ENCODE measurements at regions not wholly inside any gene's neighbourhood (a gene's known extent, or its start where the extent isn't known, plus 50 kb on each side); places are given as distances from the start of the nearest gene placed in this dataset.
A peak's percentile ranks its signal among the peaks of the same experiment; 100 is the strongest.
"Not testable (repeated sequence)": the region's sequence is repeated elsewhere in the genome, so short reads cannot be mapped to it uniquely, and the experiment has no call there.

DNA sequence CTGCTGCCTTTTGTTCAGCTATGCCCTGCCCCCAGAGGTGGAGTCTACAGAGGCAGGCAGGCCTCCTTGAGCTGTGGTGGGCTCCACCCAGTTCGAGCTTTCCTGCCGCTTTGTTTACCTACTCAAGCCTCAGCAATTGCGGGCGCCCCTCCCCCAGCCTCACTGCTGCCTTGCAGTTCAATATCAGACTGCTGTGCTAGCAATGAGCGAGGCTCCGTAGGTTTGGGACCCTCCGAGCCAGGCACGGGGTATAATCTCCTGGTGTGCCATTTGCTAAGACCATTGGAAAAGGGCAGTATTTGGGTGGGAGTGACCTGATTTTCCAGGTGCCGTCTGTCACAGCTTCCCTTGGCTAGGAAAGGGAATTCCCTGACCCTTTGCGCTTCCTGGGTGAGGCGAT lies 51.9 kb downstream of the DIPK2A start:
- not testable (repeated sequence) for H3K9me3 ChIP-seq (ENCODE audit: low read length); H3K9ac ChIP-seq (ENCODE audit: low read length); H3K4me2 ChIP-seq (ENCODE audit: low read depth, low read length, poor library complexity, severe bottlenecking); DNase-seq; H3K27ac ChIP-seq (ENCODE audit: low read length); H4K20me1 ChIP-seq (ENCODE audit: insufficient read depth, low read depth, low read length); H3K79me2 ChIP-seq (ENCODE audit: low read length); H2AFZ ChIP-seq (ENCODE audit: low read length); H3K9me2 ChIP-seq (replicated peaks; ENCODE audit: insufficient read depth, low read length); H3K36me3 ChIP-seq (ENCODE audit: insufficient read depth, low read length); H3K4me3 ChIP-seq (ENCODE audit: low read length); H3K27me3 ChIP-seq (ENCODE audit: low read length)
- peaks cover 12% of the 10 kb centered on the region for H3K4me1 ChIP-seq (ENCODE audit: low read length)

GRCh38 chr3:144028798-144029411 lies 57.3 kb downstream of the DIPK2A start:
- Histone ChIP-seq H3K4me3 (ENCODE audit: low read length) (peak overlapping the region; percentile 29; the same call in 1 of the 2 replicates), H4K20me1 (ENCODE audit: insufficient read depth, low read depth, low read length) (no peaks in the 10 kb centered on the region), H3K79me2 (ENCODE audit: low read length) (no peaks in the 10 kb centered on the region), H3K4me2 (ENCODE audit: low read depth, low read length, poor library complexity, severe bottlenecking) (peak overlapping the region; percentile 68), H3K9me2 (replicated peaks; ENCODE audit: insufficient read depth, low read length) (no peaks in the 10 kb centered on the region), H3K9ac (ENCODE audit: low read length) (peak overlapping the region; percentile 39; the same call in 1 of the 2 replicates), H3K36me3 (ENCODE audit: insufficient read depth, low read length) (no peaks in the 10 kb centered on the region), H2AFZ (ENCODE audit: low read length) (no peak overlapping the region), H3K27me3 (ENCODE audit: low read length) (no peaks in the 10 kb centered on the region), H3K4me1 (ENCODE audit: low read length) (peaks cover 19% of the 10 kb centered on the region), H3K27ac (ENCODE audit: low read length) (peak overlapping the region; percentile 59), H3K9me3 (ENCODE audit: low read length) (no peaks in the 10 kb centered on the region)
- peak; percentile 80 for DNase-seq

DNA sequence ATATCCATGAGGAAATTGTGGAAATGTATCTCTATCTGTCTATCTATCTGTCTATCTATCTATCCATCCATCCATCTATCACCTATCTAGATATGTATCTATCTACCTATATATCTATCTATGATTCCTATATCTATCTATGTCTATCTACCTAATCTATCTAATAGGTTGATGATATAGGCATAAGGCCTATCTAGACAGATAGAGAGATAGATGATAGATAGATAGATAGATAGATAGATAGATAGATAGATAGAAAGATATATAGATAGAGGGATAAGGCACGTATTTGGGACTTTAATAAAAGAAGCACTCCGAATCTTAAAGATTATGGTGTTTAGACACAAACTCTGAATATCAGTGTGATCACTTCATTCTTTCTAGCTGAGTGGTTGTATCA lies 58.1 kb downstream of the DIPK2A start:
- no peaks in the 10 kb centered on the region for H3K9me2 ChIP-seq (replicated peaks; ENCODE audit: insufficient read depth, low read length)
- H3K9me3 ChIP-seq (ENCODE audit: low read length): no peaks in the 10 kb centered on the region
- no peaks in the 10 kb centered on the region for H3K27me3 ChIP-seq (ENCODE audit: low read length)
- no peak for DNase-seq
- no peak overlapping the region for H3K27ac ChIP-seq (ENCODE audit: low read length)
- H3K4me1 ChIP-seq (ENCODE audit: low read length): peaks cover 19% of the 10 kb centered on the region
- H4K20me1 ChIP-seq (ENCODE audit: insufficient read depth, low read depth, low read length): 0 out of 2 replicates have a peak, but pooled peaks cover 1% of the 10 kb centered on the region
- H3K36me3 ChIP-seq (ENCODE audit: insufficient read depth, low read length): no peaks in the 10 kb centered on the region
- no peak overlapping the region for H3K9ac ChIP-seq (ENCODE audit: low read length)
- H3K4me2 ChIP-seq (ENCODE audit: low read depth, low read length, poor library complexity, severe bottlenecking): no peak overlapping the region
- no peak overlapping the region for H2AFZ ChIP-seq (ENCODE audit: low read length)
- no peak overlapping the region for H3K4me3 ChIP-seq (ENCODE audit: low read length)
- H3K79me2 ChIP-seq (ENCODE audit: low read length): no peaks in the 10 kb centered on the region

GRCh38 chr3:144031938-144032337 lies 60.3 kb downstream of the DIPK2A start:
- Histone ChIP-seq H3K4me1 (ENCODE audit: low read length) (peaks cover 19% of the 10 kb centered on the region), H3K9me3 (ENCODE audit: low read length) (no peaks in the 10 kb centered on the region), H3K27ac (ENCODE audit: low read length) (no peak overlapping the region), H3K4me3 (ENCODE audit: low read length) (no peak overlapping the region), H3K27me3 (ENCODE audit: low read length) (no peaks in the 10 kb centered on the region), H3K9ac (ENCODE audit: low read length) (no peak overlapping the region), H4K20me1 (ENCODE audit: insufficient read depth, low read depth, low read length) (peaks cover 7% of the 10 kb centered on the region; the same call in 1 of the 2 replicates), H3K4me2 (ENCODE audit: low read depth, low read length, poor library complexity, severe bottlenecking) (no peak overlapping the region), H3K79me2 (ENCODE audit: low read length) (no peaks in the 10 kb centered on the region), H2AFZ (ENCODE audit: low read length) (no peak overlapping the region), H3K9me2 (replicated peaks; ENCODE audit: insufficient read depth, low read length) (no peaks in the 10 kb centered on the region), H3K36me3 (ENCODE audit: insufficient read depth, low read length) (no peaks in the 10 kb centered on the region)
- no peak for DNase-seq

DNA sequence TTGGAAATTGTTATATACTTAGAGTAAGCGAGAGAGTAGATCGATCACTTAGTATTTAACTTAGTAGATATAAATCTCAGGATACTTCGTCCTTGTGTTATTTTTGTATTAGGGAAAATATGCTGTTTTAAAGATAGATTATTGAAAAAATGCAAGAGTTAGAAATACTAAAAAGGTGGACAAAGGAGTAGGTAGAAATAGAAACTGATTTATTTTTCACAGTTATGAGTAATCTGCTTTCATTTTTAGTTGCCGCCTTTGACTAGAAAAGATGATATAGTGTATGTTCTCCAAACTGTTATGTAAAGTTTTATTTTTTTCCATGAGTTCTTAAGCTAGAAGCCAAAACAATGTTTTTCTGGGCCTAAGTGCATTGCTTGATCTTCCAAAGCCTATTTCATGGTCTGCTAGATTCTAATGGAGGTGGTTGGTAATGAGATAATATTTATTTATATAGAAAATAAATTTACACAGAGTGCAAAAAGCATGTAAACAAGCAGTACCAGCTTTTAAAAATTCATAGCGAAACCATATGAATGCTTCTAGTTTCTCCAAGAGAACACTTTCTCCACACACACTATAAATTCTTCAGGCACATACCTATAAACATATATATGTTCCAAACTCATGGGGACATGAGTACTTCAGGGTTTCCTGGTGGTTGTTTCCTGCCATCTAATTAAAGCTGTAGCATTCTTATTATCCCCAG lies 61.1 kb downstream of the DIPK2A start:
- H3K27ac ChIP-seq (ENCODE audit: low read length): no peak overlapping the region
- H3K4me1 ChIP-seq (ENCODE audit: low read length): peaks cover 18% of the 10 kb centered on the region
- no peaks in the 10 kb centered on the region for H3K27me3 ChIP-seq (ENCODE audit: low read length)
- no peaks in the 10 kb centered on the region for H3K36me3 ChIP-seq (ENCODE audit: insufficient read depth, low read length)
- no peak overlapping the region for H2AFZ ChIP-seq (ENCODE audit: low read length)
- H3K9me2 ChIP-seq (replicated peaks; ENCODE audit: insufficient read depth, low read length): no peaks in the 10 kb centered on the region
- no peaks in the 10 kb centered on the region for H3K9me3 ChIP-seq (ENCODE audit: low read length)
- peaks cover 7% of the 10 kb centered on the region; the same call in 1 of the 2 replicates for H4K20me1 ChIP-seq (ENCODE audit: insufficient read depth, low read depth, low read length)
- no peaks in the 10 kb centered on the region for H3K79me2 ChIP-seq (ENCODE audit: low read length)
- no peak overlapping the region for H3K4me3 ChIP-seq (ENCODE audit: low read length)
- H3K9ac ChIP-seq (ENCODE audit: low read length): no peak overlapping the region
- no peak overlapping the region for H3K4me2 ChIP-seq (ENCODE audit: low read depth, low read length, poor library complexity, severe bottlenecking)
- DNase-seq: no peak

DNA sequence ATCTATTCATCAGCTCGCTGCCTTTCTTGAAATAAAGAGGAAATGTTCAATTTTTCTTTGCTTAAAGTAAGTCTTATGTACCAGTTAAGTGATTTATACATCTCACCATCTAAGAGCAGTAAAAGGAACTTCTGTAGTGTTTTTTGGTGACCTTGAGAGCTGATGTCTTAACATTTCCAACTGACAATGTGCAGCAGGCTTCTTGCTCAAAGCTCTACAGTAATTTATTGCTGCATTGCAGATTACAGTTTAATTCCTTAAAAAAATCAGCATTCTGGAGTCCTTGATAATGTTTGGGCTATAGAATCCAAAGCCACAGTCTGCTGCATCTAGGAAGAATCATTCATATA lies 61.6 kb downstream of the DIPK2A start:
- H3K27ac ChIP-seq (ENCODE audit: low read length): no peak overlapping the region
- H3K27me3 ChIP-seq (ENCODE audit: low read length): no peaks in the 10 kb centered on the region
- no peak overlapping the region for H3K4me2 ChIP-seq (ENCODE audit: low read depth, low read length, poor library complexity, severe bottlenecking)

GRCh38 chr3:144033863-144034262 lies 62.2 kb downstream of the DIPK2A start:
- Histone ChIP-seq H3K79me2 (ENCODE audit: low read length) (no peaks in the 10 kb centered on the region), H3K27ac (ENCODE audit: low read length) (no peak overlapping the region), H4K20me1 (ENCODE audit: insufficient read depth, low read depth, low read length) (peaks cover 7% of the 10 kb centered on the region; the same call in 1 of the 2 replicates), H3K27me3 (ENCODE audit: low read length) (no peaks in the 10 kb centered on the region), H3K4me1 (ENCODE audit: low read length) (peaks cover 7% of the 10 kb centered on the region), H3K9me3 (ENCODE audit: low read length) (no peaks in the 10 kb centered on the region), H2AFZ (ENCODE audit: low read length) (no peak overlapping the region), H3K36me3 (ENCODE audit: insufficient read depth, low read length) (no peaks in the 10 kb centered on the region), H3K4me2 (ENCODE audit: low read depth, low read length, poor library complexity, severe bottlenecking) (no peak overlapping the region), H3K4me3 (ENCODE audit: low read length) (no peak overlapping the region), H3K9me2 (replicated peaks; ENCODE audit: insufficient read depth, low read length) (no peaks in the 10 kb centered on the region), H3K9ac (ENCODE audit: low read length) (no peak overlapping the region)
- no peak for DNase-seq

More for the DNA sequence above, 61.6 kb downstream of the DIPK2A start:
- Histone ChIP-seq H3K4me3 (ENCODE audit: low read length) (no peak overlapping the region), H4K20me1 (ENCODE audit: insufficient read depth, low read depth, low read length) (peaks cover 7% of the 10 kb centered on the region; the same call in 1 of the 2 replicates), H3K4me1 (ENCODE audit: low read length) (peaks cover 13% of the 10 kb centered on the region), H3K9me2 (replicated peaks; ENCODE audit: insufficient read depth, low read length) (no peaks in the 10 kb centered on the region), H3K36me3 (ENCODE audit: insufficient read depth, low read length) (no peaks in the 10 kb centered on the region), H2AFZ (ENCODE audit: low read length) (no peak overlapping the region), H3K79me2 (ENCODE audit: low read length) (no peaks in the 10 kb centered on the region), H3K9me3 (ENCODE audit: low read length) (no peaks in the 10 kb centered on the region), H3K9ac (ENCODE audit: low read length) (no peak overlapping the region)
- DNase-seq: no peak

- Histone ChIP-seq H3K27ac (ENCODE audit: low read length) (no peak overlapping the region), H3K4me2 (ENCODE audit: low read depth, low read length, poor library complexity, severe bottlenecking) (no peak overlapping the region), H4K20me1 (ENCODE audit: insufficient read depth, low read depth, low read length) (peaks cover 7% of the 10 kb centered on the region; the same call in 1 of the 2 replicates), H2AFZ (ENCODE audit: low read length) (no peak overlapping the region), H3K9me3 (ENCODE audit: low read length) (no peaks in the 10 kb centered on the region), H3K27me3 (ENCODE audit: low read length) (no peaks in the 10 kb centered on the region), H3K4me3 (ENCODE audit: low read length) (no peak overlapping the region), H3K9ac (ENCODE audit: low read length) (no peak overlapping the region), H3K36me3 (ENCODE audit: insufficient read depth, low read length) (no peaks in the 10 kb centered on the region), H3K79me2 (ENCODE audit: low read length) (no peaks in the 10 kb centered on the region), H3K9me2 (replicated peaks; ENCODE audit: insufficient read depth, low read length) (no peaks in the 10 kb centered on the region), H3K4me1 (ENCODE audit: low read length) (no peaks in the 10 kb centered on the region; the same call in 1 of the 2 replicates)
- DNase-seq: no peak
Observed at GRCh38 chr3:144034715-144035290, 63.2 kb downstream of the DIPK2A start.

Data from Karpas-422 (cell line).